ENCODE measurements at regions not wholly inside any gene's neighbourhood (a gene's known extent, or its start where the extent isn't known, plus 50 kb on each side); places are given as distances from the start of the nearest gene placed in this dataset.

- no peak overlapping the region for H3K4me3 ChIP-seq (ENCODE audit: low read depth, low read length)
- no peak for TF ChIP-seq CTCF (conservative IDR thresholded peaks at IDR 0.05; ENCODE audit: low read depth, low read length)
- no peak for DNase-seq (ENCODE audit: low read depth)
Observed at GRCh38 chr4:138852681-138853080, 162.9 kb upstream of the NOCT start.

GRCh38 chr4:138851391-138852335 is 163.9 kb upstream of the NOCT start:
- DNase-seq (ENCODE audit: low read depth) = no peak
- peak overlapping the region; percentile 32 for H3K4me3 ChIP-seq (ENCODE audit: low read depth, low read length)
- TF ChIP-seq CTCF (conservative IDR thresholded peaks at IDR 0.05; ENCODE audit: low read depth, low read length) = no peak

- no peak for DNase-seq (ENCODE audit: low read depth)
- no peak overlapping the region for H3K4me3 ChIP-seq (ENCODE audit: low read depth, low read length)
- no peak for TF ChIP-seq CTCF (conservative IDR thresholded peaks at IDR 0.05; ENCODE audit: low read depth, low read length)
Observed at GRCh38 chr4:138845664-138846063, 169.9 kb upstream of the NOCT start.

GRCh38 chr4:138845054-138845453 is 170.5 kb upstream of the NOCT start:
- no peak for DNase-seq (ENCODE audit: low read depth)
- no peak for TF ChIP-seq CTCF (conservative IDR thresholded peaks at IDR 0.05; ENCODE audit: low read depth, low read length)
- H3K4me3 ChIP-seq (ENCODE audit: low read depth, low read length) = no peak overlapping the region

- DNase-seq (ENCODE audit: low read depth) = no peak
- TF ChIP-seq CTCF (conservative IDR thresholded peaks at IDR 0.05; ENCODE audit: low read depth, low read length) = no peak
- H3K4me3 ChIP-seq (ENCODE audit: low read depth, low read length) = no peak overlapping the region
Observed at GRCh38 chr4:138843616-138844015, 172.0 kb upstream of the NOCT start.

- DNase-seq (ENCODE audit: low read depth) = no peak
- no peak overlapping the region for H3K4me3 ChIP-seq (ENCODE audit: low read depth, low read length)
- TF ChIP-seq CTCF (conservative IDR thresholded peaks at IDR 0.05; ENCODE audit: low read depth, low read length) = no peak
Observed at GRCh38 chr4:138841343-138841742, 174.2 kb upstream of the NOCT start.

- no peak for TF ChIP-seq CTCF (conservative IDR thresholded peaks at IDR 0.05; ENCODE audit: low read depth, low read length)
- no peak overlapping the region for H3K4me3 ChIP-seq (ENCODE audit: low read depth, low read length)
- no peak for DNase-seq (ENCODE audit: low read depth)
Observed at GRCh38 chr4:138838251-138838650, 177.3 kb upstream of the NOCT start.

Measured in epithelial cell of proximal tubule (primary cell).